Esophagus mucosa (tissue), 1 donor: ENCODE measurements at regions not wholly inside any gene's neighbourhood (a gene's known extent, or its start where the extent isn't known, plus 50 kb on each side); places are given as distances from the start of the nearest gene placed in this dataset.

Experiments
- ATAC-seq: fragments of 200-7000 bp; cut with Tn5 transposase; one replicate; pipeline ENCODE4 v1.9.1; 2020
- donor health status: DM: yes; HTN: yes; CAD: no.

DNA sequence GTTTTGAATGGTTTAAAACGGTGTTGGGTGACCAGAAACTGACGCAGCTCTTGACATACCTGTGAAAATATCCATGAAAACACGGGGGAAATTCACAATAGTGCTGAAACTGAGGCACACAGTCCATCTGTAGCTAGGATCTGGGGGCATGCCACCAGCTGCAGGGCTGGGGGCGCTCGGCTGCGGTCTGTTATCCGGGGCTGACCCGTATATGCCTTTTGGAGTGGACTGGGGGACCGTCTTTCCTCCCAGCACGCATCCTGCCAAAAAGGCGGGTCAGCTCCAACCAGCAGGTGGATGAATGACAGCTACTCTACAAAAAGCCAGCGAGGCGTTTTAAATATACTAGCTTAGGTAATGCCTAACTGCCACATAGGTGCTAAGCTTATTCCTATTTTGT, 729.8 kb downstream of the QKI start:
- ATAC-seq = no peak

DNA sequence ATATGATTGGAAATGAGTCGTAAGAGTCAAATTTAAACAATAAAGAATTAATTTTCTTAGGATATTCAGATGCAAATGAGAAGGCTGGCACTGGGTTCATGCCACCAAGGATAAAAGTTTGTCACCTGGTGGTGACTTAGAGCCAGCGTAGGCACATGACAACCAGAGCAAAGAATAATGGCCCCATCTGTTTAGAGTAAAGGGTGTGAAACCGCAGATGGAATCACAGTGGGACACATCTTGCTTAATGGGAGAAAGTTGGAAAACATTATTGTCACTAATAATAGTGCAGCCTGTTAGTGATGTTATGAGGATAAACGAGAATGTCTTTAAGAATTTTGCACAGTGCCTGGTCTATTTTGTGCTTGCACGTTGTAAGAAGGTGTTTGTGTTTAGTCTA, 727.8 kb downstream of the QKI start:
- ATAC-seq = no peak

- no peak for ATAC-seq
These were observed 721.1 kb downstream of the QKI start for GRCh38 chr6:164135511-164136132.

- no peak for ATAC-seq
These were observed 718.6 kb downstream of the QKI start for GRCh38 chr6:164133095-164133494.

DNA sequence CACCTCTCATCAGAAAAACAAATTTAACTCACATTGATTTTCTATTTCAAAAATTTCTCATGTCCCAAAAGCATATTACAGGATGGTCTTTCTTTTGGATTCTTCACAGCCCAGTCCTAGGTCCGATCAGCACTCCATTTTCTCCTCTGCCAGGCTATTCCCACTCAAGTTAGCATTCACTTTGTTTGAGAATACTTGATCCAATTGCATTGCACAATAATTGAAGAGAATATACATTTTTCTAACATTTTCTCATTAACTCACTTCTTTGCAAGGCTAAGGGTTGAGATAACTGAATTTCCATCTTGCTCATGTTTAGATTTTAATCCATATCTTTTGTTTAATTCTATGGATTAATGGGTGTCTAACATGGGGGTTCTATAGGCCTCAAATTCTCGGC, 716.1 kb downstream of the QKI start:
- no peak for ATAC-seq

DNA sequence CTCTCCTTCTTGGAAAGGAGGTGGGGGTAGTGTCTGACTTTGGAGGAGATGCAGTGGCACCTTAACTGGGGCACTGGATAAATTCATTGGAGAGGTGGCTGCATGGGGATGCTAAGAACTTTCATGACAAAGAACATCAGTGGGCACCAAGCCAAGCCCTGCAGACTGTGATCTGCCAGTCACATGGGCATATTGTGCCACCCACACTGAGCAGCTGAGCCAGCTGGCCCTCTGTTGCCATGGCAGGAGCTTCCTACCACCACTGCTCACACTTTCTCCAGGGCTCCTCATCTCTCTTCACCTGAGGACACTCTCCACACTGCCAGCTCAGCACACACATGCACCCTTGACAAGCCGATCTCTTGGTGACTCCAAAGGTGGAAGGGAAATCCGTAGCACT, 715.6 kb downstream of the QKI start:
- ATAC-seq = no peak

GRCh38 chr6:164129218-164129617, 714.7 kb downstream of the QKI start:
- no peak for ATAC-seq

- no peak for ATAC-seq
These were observed 713.6 kb downstream of the QKI start for GRCh38 chr6:164128101-164128500.

- no peak for ATAC-seq
These were observed 710.5 kb downstream of the QKI start for GRCh38 chr6:164124986-164125385.

GRCh38 chr6:164124473-164124872, 710.0 kb downstream of the QKI start:
- ATAC-seq = no peak

DNA sequence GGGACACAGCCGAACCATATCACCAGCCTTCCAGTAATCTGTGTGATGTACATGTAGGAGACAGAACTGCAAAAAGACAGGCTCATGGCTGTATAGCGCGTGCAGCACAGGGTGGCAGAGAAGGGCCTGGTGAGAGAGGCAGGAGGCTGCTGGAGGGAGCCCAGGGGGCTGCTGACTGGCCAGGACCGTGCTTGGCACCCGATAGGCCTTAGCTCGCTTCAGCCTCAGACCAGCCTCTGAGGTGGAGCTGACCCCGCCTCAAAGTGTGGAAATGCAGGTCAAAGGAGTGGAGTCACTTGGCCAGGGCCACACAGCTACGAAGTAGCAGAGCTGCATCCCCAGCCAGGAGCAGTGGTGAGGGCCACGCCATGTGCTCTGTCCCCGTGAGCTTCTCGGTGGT, 707.6 kb downstream of the QKI start:
- ATAC-seq = no peak

DNA sequence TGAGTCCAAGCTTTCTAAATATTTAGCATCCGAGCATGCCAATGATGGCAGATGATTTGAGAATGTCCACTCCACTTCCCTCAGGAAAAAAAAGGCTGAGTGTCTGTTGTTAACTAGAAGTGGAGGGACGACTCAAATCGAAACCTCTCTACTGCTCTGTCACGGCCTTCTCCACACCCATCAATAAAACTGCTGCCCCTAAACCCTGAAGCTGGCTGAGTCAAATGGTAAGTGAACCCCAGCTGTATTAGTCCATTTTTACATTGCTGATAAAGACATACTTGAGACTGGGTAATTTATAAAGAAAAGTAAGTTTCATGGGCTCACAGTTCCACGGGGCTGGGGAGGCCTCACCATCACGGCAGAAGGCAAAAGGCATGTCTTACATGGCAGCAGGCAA, 707.0 kb downstream of the QKI start:
- ATAC-seq = no peak

DNA sequence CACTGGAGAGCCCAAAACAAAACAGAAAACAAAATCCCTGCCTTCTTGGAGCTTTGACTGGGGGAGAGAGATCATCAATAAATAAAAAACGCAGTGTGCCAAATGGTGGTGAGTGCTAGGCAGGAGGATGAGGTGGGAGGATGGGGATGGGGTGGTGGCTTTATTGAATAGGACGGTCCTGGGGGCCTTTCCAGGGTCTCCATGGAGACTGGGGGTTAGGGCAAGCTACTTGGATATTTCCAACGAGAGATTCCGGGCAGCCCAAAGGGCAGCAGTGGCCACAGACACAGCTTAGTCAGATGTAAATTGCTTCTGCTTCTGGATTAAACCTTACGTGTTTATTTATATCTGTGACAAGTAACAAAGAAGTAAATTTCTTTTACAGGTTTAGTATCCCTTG, 700.1 kb downstream of the QKI start:
- ATAC-seq = no peak

- no peak for ATAC-seq
These were observed 699.5 kb downstream of the QKI start for GRCh38 chr6:164114051-164114450.

GRCh38 chr6:164113637-164114036, 699.1 kb downstream of the QKI start:
- ATAC-seq = no peak

- ATAC-seq = peak; percentile 33
These were observed 695.2 kb downstream of the QKI start for GRCh38 chr6:164109770-164110140.

- ATAC-seq = peak; percentile 85
These were observed 694.6 kb downstream of the QKI start for GRCh38 chr6:164108869-164109769.

GRCh38 chr6:164108092-164108491, 693.6 kb downstream of the QKI start:
- ATAC-seq = peak; percentile 68

DNA sequence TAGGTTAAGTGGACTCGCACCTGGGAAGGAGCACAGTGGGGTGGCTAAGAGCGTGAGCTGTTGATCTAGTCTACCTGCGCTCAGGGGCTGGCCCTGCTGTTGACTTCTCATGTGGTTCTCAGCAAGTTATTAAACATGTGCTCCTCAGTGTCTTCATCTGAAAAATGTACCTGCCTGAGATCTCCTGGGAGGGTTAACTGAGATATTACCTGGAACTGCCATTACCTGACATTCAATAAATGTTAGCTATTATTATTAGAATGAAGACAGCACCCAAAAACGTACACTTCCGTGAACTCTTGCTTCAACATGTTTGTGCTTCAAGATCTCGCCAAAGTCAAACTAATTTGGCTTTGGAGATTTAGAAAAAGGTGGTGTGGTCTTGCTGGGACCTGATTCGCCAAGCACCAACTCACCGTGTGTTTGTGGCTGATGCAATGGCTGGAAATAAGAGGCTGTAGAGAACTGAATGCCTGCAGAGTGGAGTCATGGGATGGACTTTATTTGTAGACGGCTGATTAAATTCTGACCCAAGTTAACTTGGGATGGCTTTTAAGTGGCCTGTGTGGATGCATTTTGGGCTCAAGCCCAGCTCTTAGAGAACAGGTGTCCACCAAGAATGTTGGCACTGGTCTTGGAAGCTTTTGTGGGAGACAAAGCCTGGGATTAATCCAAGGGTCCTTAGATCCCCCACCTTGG, 692.9 kb downstream of the QKI start:
- ATAC-seq = peak; percentile 75

GRCh38 chr6:164106345-164106769, 691.8 kb downstream of the QKI start:
- no peak for ATAC-seq

GRCh38 chr6:164105705-164106104, 691.2 kb downstream of the QKI start:
- ATAC-seq = no peak

DNA sequence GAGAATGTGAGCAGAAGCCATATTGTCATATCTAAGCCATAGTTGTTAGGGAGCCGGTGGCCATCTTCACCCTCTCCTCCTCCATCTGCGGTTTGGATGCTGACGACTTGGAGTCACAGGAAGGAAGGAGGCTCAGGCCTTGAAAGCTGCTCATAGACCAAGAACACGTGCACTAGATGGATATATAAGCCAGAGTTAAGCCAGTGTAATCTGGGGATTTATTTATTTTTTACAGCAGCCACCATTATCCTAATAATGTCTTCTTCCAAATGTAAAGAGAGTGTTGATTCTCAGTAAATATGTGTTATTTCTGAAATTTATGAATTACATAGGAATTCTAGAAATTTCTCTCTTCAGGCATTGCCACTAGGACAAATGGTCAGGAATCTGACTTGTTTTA, 689.9 kb downstream of the QKI start:
- ATAC-seq = no peak

DNA sequence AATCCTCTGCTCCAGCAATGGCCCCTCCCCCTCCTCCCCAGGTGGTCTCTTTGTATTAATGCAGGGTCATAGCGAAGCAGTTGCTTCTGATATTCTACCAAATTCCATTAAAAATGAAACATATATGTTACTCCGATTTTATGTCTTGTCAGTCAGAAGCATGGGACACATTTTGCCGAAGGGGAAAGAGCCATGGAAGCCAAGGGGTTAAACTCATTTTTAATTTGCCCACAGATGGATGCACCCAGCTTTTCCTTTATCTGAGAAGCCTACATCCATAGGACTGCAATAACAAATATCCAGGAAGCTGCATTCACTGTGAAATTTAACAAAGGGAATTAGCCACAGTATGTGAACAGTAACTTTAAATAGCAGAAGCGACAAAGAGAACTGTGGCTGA, 688.2 kb downstream of the QKI start:
- ATAC-seq = no peak

DNA sequence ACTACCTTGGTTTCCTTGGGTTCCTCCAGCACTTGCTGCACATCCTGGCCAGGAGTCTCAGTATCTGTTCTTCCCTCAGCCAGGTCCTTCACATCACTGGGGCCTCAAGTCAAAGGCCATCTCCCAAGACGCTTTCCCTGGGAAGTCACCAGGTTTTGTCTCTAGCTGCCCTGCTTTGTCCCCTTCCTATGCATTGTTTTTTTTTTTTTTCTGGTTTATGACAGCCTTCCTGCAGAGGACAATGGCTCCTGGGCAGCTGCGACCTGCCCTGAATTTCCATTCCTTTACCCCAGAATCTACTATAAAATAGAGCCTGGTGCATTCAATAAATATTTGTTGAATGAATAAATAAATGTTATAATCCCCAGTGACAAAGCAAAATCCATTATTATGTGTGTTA, 687.3 kb downstream of the QKI start:
- ATAC-seq = no peak
